ENCODE measurements at regions not wholly inside any gene's neighbourhood (a gene's known extent, or its start where the extent isn't known, plus 50 kb on each side); places are given as distances from the start of the nearest gene placed in this dataset.

DNA sequence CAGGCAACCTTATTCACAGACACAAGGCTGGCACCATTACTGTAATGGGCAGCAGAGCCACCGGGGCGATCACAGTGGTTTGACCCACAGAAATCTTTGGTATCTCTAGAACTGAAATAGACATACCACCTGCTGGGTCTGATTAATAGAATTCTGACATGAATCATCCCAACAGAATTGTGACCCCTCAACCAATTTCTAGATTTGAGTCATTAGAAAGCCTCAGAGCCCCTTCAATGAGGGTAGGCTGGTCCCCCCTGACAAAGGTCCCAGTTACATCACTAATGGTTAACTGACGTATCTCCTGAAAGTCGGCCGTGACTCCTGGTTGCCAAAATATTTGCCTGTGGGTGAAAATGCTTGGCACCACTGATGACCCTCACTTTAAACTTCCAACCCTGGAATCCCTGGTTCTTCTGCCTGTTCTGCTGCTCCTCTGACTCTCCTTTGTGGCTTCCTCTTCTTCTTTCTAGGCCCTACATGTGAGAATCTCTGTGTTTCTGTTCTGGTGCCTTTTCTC lies 124.9 kb upstream of the ARID1B start:
- Histone ChIP-seq H3K4me1 (ENCODE audit: control insufficient read depth, extremely low read depth, insufficient read depth, low read length) (no peaks in the 10 kb centered on the region), H3K9me3 (ENCODE audit: control insufficient read depth, low read depth, low read length) (no peaks in the 10 kb centered on the region), H4K20me1 (ENCODE audit: control insufficient read depth, extremely low read depth, insufficient read depth, low read length) (no peaks in the 10 kb centered on the region), H3K27ac (ENCODE audit: control insufficient read depth, insufficient read depth, low read length) (no peak overlapping the region), H3K27me3 (ENCODE audit: control insufficient read depth, extremely low read depth, insufficient read depth, low read length) (no peaks in the 10 kb centered on the region), H3K4me3 (ENCODE audit: control insufficient read depth in 2 of 3, extremely low read depth in 1 of 3, insufficient read depth in 2 of 3, low read depth in 1 of 3, low read length in 3 of 3) (no peak overlapping the region), H3K9ac (ENCODE audit: control insufficient read depth, extremely low read depth, insufficient read depth, low read length) (no peak overlapping the region), H3K9me1 (ENCODE audit: control insufficient read depth, extremely low read depth, insufficient read depth, low read length) (no peaks in the 10 kb centered on the region), H3K36me3 (ENCODE audit: control insufficient read depth in 2 of 2, extremely low read depth in 1 of 2, insufficient read depth in 2 of 2, low read length in 2 of 2) (no peaks in the 10 kb centered on the region), H2AFZ (ENCODE audit: control insufficient read depth, low read length) (no peak overlapping the region), H3K4me2 (ENCODE audit: control insufficient read depth, extremely low read depth, insufficient read depth, low read depth, low read length) (no peak overlapping the region), H3K79me2 (ENCODE audit: control insufficient read depth, insufficient read depth, low read length) (no peaks in the 10 kb centered on the region)
- dilution Hi-C loops (cut with MboI; ENCODE audit: extremely low pct_ligation_motif_present, low sequenced_read_pairs): no loop called here
- no peak for FAIRE-seq
- DNase-seq (ENCODE audit: low read depth, low spot score): no peak
- TF ChIP-seq, protein P1, sequence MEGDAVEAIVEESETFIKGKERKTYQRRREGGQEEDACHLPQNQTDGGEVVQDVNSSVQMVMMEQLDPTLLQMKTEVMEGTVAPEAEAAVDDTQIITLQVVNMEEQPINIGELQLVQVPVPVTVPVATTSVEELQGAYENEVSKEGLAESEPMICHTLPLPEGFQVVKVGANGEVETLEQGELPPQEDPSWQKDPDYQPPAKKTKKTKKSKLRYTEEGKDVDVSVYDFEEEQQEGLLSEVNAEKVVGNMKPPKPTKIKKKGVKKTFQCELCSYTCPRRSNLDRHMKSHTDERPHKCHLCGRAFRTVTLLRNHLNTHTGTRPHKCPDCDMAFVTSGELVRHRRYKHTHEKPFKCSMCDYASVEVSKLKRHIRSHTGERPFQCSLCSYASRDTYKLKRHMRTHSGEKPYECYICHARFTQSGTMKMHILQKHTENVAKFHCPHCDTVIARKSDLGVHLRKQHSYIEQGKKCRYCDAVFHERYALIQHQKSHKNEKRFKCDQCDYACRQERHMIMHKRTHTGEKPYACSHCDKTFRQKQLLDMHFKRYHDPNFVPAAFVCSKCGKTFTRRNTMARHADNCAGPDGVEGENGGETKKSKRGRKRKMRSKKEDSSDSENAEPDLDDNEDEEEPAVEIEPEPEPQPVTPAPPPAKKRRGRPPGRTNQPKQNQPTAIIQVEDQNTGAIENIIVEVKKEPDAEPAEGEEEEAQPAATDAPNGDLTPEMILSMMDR (optimal IDR thresholded peaks at IDR 0.05 in 1 of 3, IDR thresholded peaks at IDR 0.05 in 1 of 3, conservative IDR thresholded peaks at IDR 0.05 in 1 of 3; ENCODE audit: extremely low read depth in 1 of 3, insufficient read depth in 2 of 3, low read length in 3 of 3): no peak
- TF ChIP-seq EZH2 (IDR thresholded peaks at IDR 0.05; ENCODE audit: low read length): no peak

DNA sequence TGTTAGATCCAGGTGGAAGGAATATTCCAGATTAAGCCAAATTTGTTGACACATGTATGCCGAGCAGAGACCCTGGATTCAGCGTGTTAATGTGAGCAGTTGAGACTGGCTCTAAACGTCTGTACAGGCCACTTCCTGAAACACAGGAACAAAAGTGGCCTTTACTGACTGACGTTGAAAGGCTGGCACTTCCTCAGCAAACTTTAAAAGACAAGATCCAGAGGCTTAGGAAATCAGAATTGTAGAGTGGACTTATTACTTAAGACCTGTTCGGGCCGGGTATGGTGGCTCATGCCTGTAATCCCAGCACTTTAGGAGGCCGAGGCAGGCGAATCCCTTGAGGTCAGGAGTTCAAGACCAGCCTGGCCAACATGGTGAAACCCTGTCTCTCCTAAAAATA lies 125.7 kb upstream of the ARID1B start:
- dilution Hi-C loops (cut with MboI; ENCODE audit: extremely low pct_ligation_motif_present, low sequenced_read_pairs): no loop called here
- Histone ChIP-seq H3K27ac (ENCODE audit: control insufficient read depth, insufficient read depth, low read length) (no peak overlapping the region), H3K36me3 (ENCODE audit: control insufficient read depth in 2 of 2, extremely low read depth in 1 of 2, insufficient read depth in 2 of 2, low read length in 2 of 2) (no peaks in the 10 kb centered on the region), H2AFZ (ENCODE audit: control insufficient read depth, low read length) (no peak overlapping the region), H3K79me2 (ENCODE audit: control insufficient read depth, insufficient read depth, low read length) (no peaks in the 10 kb centered on the region), H3K27me3 (ENCODE audit: control insufficient read depth, extremely low read depth, insufficient read depth, low read length) (no peaks in the 10 kb centered on the region), H3K9ac (ENCODE audit: control insufficient read depth, extremely low read depth, insufficient read depth, low read length) (no peak overlapping the region), H3K9me3 (ENCODE audit: control insufficient read depth, low read depth, low read length) (no peaks in the 10 kb centered on the region), H3K4me3 (ENCODE audit: control insufficient read depth in 2 of 3, extremely low read depth in 1 of 3, insufficient read depth in 2 of 3, low read depth in 1 of 3, low read length in 3 of 3) (no peak overlapping the region), H3K4me2 (ENCODE audit: control insufficient read depth, extremely low read depth, insufficient read depth, low read depth, low read length) (no peak overlapping the region), H3K9me1 (ENCODE audit: control insufficient read depth, extremely low read depth, insufficient read depth, low read length) (no peaks in the 10 kb centered on the region), H4K20me1 (ENCODE audit: control insufficient read depth, extremely low read depth, insufficient read depth, low read length) (no peaks in the 10 kb centered on the region), H3K4me1 (ENCODE audit: control insufficient read depth, extremely low read depth, insufficient read depth, low read length) (no peaks in the 10 kb centered on the region)
- DNase-seq (ENCODE audit: low read depth, low spot score): no peak
- no peak for FAIRE-seq
- TF ChIP-seq, protein P1 (optimal IDR thresholded peaks at IDR 0.05 in 1 of 3, IDR thresholded peaks at IDR 0.05 in 1 of 3, conservative IDR thresholded peaks at IDR 0.05 in 1 of 3; ENCODE audit: extremely low read depth in 1 of 3, insufficient read depth in 2 of 3, low read length in 3 of 3): no peak
- TF ChIP-seq EZH2 (IDR thresholded peaks at IDR 0.05; ENCODE audit: low read length): no peak

Measured in keratinocyte (primary cell).